ENCODE measurements at regions not wholly inside any gene's neighbourhood (a gene's known extent, or its start where the extent isn't known, plus 50 kb on each side); places are given as distances from the start of the nearest gene placed in this dataset.
"Not testable (repeated sequence)": the region's sequence is repeated elsewhere in the genome, so short reads cannot be mapped to it uniquely, and the experiment has no call there.

DNA sequence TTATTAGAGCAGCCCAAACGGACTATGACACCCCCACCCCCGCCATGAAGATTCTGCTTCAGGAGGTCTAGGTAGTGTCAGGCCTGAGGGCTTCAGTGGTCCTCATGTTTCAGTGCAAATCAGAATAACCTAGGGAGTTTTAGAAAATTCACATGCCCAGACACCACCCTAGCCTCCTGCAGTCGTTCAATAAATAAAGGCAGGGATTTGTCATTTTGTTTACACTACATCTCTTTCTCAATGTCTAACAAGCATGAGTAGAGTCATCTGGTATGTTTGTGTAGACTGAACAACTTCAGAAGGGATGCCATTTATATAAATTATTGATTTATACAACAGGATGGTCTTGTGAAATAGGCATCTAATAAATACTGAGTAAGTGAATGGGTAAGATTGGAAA lies 112.1 kb upstream of the SERPINE2 start:
- intact Hi-C loops (cut with micrococcal nuclease) = no loop called here

DNA sequence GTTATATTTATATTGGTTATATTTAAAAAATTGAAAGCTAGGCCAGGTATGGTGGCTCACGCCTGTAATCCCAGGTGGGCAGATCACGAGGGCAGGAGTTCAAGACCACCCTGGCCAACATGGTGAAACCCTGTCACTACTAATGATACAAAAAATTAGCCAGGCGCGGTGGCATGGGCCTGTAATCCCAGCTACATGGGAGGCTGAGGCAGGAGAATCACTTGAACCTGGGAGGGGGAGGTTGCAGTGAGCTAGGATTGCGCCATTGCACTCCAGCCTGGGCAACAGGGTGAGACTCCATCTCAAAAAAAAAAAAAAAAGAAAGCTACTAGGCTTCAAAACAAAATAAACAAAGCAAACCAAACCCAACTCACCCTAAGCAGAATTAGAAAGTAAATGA lies 109.0 kb upstream of the SERPINE2 start:
- intact Hi-C loops (cut with micrococcal nuclease) = not testable (repeated sequence)

DNA sequence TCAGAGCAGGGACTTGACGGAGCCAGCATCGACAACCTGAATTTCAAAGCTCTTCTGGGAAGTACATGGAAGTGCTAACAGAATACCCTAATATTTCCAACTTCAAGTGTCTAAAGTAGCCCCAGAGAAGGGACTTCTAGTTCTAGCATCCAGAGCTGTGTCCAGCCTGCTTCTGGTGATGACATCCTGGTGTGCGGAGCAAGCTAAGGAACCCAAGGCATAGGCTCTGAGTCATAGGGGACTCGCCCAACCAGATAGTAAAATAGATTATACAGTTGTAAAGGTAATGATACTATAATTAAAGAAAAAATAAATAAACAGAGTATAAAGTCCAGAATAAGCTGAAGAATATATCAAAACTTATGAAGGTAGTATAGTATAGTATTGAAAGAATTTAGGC lies 108.1 kb upstream of the SERPINE2 start:
- intact Hi-C loops (cut with micrococcal nuclease) = no loop called here

DNA sequence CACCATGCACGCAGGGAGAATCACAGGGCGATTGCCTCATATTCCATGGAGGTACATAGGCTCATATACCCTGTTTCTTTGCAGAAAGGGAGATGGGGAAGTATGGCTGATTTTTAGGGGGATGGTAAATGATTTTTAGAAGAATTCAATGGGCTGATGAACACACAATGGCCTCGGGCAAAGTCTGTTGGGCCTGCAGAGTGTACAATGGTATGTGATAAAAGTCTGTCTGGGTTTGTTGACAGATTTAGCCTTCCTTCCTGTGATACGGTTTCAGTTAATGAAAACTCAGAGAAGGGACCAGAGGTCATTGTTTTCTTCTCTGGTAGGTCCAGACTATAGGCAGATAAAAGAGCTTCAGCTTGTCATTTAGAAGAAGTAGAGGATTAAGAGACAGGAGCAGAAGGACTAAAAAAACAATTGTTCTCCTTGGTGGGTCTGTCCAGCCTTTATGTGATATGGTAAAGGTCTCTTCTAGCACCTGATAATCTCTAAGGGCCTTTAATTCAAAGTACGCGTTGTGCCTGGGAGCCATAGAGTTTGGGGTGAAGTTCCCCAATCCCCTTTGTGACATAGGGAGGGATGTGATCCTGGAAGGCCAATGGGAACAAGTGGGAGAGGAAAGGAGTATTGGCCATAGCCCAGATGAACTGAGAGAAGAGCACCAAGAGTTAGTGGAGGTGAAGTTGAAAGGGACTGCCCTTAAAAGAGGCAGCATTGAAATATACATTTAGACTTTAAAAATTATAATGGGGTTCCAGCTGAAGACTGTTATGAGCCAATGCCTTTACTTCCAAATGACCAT lies 107.5 kb upstream of the SERPINE2 start:
- intact Hi-C loops (cut with micrococcal nuclease) = no loop called here

- intact Hi-C loops (cut with micrococcal nuclease) = no loop called here
These were observed 106.8 kb upstream of the SERPINE2 start for GRCh38 chr2:224145751-224146355.

- intact Hi-C loops (cut with micrococcal nuclease) = loop anchor here (5.0 kb wide), 1 partner anchor 151 kb away; no protein-coding TSS in a partner anchor
These were observed 104.4 kb upstream of the SERPINE2 start for GRCh38 chr2:224143526-224143925.

DNA sequence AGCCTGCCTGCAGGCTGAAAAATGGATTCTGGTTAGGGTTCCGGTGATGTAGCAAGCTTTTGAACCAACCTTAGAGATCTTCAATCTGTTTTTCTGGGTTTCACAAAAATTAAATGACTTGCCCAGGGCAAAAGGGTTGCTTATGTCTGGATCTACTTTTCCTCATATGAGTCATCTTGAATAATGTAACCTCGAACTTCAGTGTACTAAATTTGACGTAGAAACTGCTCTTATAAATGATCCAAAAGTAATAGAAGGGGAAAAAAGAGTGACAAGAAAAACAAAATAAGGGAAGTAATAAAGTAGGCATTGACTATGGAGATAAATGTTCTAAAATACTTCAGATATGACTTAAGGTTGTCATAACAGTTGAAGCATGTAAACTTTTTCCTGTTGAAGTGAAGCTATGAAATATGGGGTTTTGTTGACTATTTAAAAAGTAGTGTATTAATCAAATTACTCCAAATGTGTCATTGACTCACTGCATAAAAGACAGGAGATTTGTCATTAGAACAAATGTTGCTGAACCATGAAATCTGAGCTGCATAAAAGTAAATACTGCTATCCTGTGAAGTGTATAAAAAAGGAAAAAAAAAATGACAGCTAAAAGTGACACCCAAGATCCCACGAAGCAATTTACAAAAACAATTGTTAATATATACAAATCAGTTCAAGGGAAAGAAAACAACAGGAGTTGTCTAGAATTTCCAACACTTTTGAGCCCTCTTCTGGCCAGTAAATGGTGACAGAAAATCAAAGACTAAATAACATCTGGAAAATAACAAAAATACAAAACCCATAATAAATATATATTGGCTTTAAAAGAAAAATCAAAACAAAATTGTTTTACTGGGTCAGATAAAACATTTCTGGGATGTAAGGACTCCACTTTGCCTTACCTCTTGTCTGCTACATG lies 103.6 kb upstream of the SERPINE2 start:
- intact Hi-C loops (cut with micrococcal nuclease) = loop anchor here (5.0 kb wide), 1 partner anchor 150 kb away; no protein-coding TSS in a partner anchor

DNA sequence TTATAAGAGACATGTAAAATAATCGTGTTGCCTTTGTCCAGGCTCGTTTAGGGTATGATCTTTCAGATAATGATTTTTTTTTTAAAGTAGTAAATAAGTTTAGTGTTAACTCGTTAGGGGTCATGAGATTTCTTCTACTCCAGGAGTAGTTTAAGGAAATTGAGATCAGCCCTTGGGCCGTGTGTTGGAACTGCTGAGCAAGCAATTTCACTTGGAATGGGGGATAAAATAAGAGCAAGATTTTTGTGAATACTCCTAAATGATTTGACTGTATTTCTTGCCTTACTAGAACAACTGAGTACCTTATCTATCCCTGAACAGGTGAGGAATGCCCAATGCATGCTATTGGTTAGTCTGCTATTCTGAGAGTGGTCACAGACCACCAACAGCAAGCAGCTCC lies 102.2 kb upstream of the SERPINE2 start:
- intact Hi-C loops (cut with micrococcal nuclease) = loop anchor here (5.0 kb wide), 1 partner anchor 149 kb away; no protein-coding TSS in a partner anchor

DNA sequence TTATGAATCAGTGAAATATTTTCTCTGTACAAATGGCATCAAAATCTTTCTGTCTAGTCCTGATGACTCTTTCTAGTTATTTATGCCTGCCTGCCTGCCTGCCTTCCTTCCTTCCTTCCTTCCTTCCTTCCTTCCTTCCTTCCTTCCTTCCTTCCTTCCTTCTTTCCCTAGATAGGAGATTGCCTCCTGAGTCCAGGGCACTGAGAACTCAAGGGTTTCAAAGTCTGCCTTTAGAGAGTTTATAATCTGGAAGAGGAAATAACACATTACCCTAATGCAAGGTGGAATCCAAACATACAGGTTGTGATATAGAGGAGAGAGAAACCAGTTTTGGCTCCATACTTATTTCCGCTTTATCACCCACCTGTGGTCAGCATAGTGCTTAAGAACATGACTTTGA lies 98.1 kb upstream of the SERPINE2 start:
- intact Hi-C loops (cut with micrococcal nuclease) = no loop called here

GRCh38 chr2:224136396-224136795 lies 97.3 kb upstream of the SERPINE2 start:
- intact Hi-C loops (cut with micrococcal nuclease) = no loop called here

DNA sequence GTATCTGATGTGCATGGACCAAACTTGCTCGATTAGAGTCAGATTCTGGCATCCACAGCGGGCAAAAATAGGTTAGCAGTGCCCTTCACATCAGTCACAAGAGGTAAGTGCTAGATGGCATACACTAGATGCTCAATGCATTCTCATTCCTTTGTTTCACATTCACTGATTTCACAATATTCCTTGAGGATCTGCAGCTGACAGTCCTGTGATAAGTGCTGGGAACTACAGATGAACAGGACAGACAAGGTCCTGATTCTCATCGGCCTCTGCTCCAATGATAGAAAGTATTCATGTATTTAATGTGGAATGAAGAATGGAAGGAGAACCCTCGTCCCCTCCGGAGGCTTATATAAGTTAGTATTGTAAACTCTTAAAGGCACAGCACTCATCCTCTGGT lies 96.8 kb upstream of the SERPINE2 start:
- intact Hi-C loops (cut with micrococcal nuclease) = no loop called here

GRCh38 chr2:224134003-224134734 lies 95.1 kb upstream of the SERPINE2 start:
- intact Hi-C loops (cut with micrococcal nuclease) = no loop called here

- intact Hi-C loops (cut with micrococcal nuclease) = no loop called here
These were observed 94.3 kb upstream of the SERPINE2 start for GRCh38 chr2:224133387-224133786.

- intact Hi-C loops (cut with micrococcal nuclease) = no loop called here
These were observed 88.9 kb upstream of the SERPINE2 start for GRCh38 chr2:224127871-224128501.

- intact Hi-C loops (cut with micrococcal nuclease) = no loop called here
These were observed 87.4 kb upstream of the SERPINE2 start for GRCh38 chr2:224126440-224126839.

GRCh38 chr2:224126003-224126402 lies 86.9 kb upstream of the SERPINE2 start:
- intact Hi-C loops (cut with micrococcal nuclease) = no loop called here

- intact Hi-C loops (cut with micrococcal nuclease) = no loop called here
These were observed 83.5 kb upstream of the SERPINE2 start for GRCh38 chr2:224122542-224122941.

DNA sequence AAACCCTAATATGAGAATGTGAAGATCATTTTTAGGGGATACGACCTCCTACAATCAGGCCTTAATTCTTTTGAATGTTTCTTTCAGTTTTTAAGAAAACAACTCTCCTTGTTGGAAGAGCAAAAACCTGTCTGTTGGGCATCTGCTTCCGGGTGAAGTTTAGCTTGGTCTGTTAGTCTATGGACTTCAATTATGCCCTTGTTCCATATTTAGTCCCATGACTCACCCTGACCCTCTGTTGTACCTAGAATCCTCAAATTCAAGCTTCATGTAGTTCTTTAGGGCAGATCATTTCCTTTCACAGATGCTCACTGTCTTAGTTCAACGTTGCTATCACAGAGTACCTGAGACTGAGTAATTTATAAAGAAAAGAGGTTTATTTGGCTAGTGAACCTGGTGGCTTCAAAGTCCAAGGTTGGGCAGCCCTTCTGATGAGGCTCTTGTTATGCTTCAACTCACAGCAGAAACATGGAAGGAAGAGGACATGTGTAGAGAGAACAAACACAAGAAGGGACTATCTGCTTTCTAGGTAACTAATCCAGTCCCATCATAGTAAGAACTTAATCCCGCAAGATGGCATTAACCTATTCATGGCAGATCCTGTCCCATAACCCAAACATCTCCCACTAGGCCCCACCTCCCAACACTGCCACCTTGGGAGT lies 82.5 kb upstream of the SERPINE2 start:
- intact Hi-C loops (cut with micrococcal nuclease) = no loop called here

- intact Hi-C loops (cut with micrococcal nuclease) = no loop called here
These were observed 81.9 kb upstream of the SERPINE2 start for GRCh38 chr2:224120986-224121385.

DNA sequence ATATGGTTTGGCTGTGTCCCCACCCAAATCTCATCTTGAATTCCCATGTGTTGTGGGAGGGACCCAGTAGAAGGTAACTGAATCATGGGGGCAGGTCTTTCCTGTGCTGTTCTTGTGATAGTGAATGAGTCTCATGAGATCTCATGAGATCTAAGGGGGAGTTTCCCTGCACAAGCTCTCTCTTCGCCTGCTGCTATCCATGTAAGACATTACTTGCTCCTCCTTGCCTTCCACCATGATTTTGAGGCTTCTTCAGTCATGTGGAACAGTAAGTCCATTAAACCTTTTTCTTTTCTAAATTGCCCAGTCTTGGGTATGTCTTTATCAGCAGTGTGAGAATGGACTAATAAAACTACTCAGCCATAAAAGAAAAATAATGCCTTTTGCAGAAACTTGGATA lies 80.8 kb upstream of the SERPINE2 start:
- intact Hi-C loops (cut with micrococcal nuclease) = not testable (repeated sequence)

Measured in T-helper 2 cell treated with Interferon-gamma antibody and Interleukin-4, amounts not matched to agents 100 ng/mL and 5 ng/mL, for 36 hours (primary cell).